ENCODE measurements at regions not wholly inside any gene's neighbourhood (a gene's known extent, or its start where the extent isn't known, plus 50 kb on each side); places are given as distances from the start of the nearest gene placed in this dataset.

DNA sequence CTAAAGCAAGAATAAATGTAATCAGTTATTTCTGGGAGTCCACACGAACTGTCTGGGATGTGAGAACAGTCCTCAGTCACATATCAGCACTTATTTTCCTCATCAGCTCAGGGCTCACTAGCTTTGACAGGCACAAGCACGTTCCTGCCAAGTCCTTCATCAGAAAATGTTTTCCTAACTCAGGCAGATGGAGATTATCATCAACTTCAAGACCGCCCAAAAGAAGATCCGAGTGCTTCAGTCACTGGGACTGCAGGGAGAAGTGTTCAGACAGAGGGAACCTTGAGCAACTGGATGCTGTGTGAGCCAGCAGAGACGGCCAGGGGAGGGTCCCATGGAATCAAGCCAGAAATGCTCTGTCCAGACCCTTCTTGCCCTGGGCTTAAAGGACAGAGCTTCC, 189.4 kb downstream of the NXNL2 start:
- ChIA-PET CTCF (no interaction called here), POLR2A (no interaction called here)
- Histone ChIP-seq H3K27ac (ENCODE audit: low read length in 2 of 2) (no peak overlapping the region), H4K20me1 (ENCODE audit: control insufficient read depth, insufficient read depth, low read length, poor library complexity, severe bottlenecking) (no peaks in the 10 kb centered on the region), H3K27me3 (replicated peaks in 1 of 4; ENCODE audit: control extremely low read depth in 1 of 4, control insufficient read depth in 3 of 4, insufficient read depth in 4 of 4, low read length in 3 of 4) (peaks cover 0 to 4% (median 0%) of the 10 kb centered on the region in 4 experiments), H3K79me2 (ENCODE audit: control insufficient read depth, insufficient read depth, low read length) (no peaks in the 10 kb centered on the region), H3K4me2 (replicated peaks; ENCODE audit: low read depth, low read length, poor library complexity, severe bottlenecking) (no peak overlapping the region), H3K9ac (ENCODE audit: low read length) (no peak overlapping the region), H3K4me1 (ENCODE audit: control insufficient read depth in 2 of 2, insufficient read depth in 2 of 2, low read length in 2 of 2) (no peaks in the 10 kb centered on the region), H3K36me3 (replicated peaks in 1 of 2; ENCODE audit: control extremely low read depth in 1 of 2, control insufficient read depth in 1 of 2, extremely low read depth in 1 of 2, insufficient read depth in 2 of 2, low read length in 1 of 2) (no peaks in the 10 kb centered on the region), H3K9me3 (ENCODE audit: control extremely low read depth in 1 of 3, control insufficient read depth in 2 of 3, insufficient read depth in 1 of 3, low read length in 2 of 3) (no peaks in the 10 kb centered on the region), H2AFZ (ENCODE audit: insufficient read depth, low read depth, low read length, poor library complexity, severe bottlenecking) (no peak overlapping the region), H3K4me3 (ENCODE audit: control extremely low read depth in 1 of 5, extremely low read depth in 1 of 5, insufficient read depth in 1 of 5, low read depth in 2 of 5, low read length in 4 of 5) (no peak overlapping the region)
- Mint-ChIP-seq H3K4me1 (no peaks in the 10 kb centered on the region), H3K9me3 (ENCODE audit: insufficient read depth) (no peaks in the 10 kb centered on the region), H3K27me3 (peaks cover 6% of the 10 kb centered on the region), H3K27ac (no peak overlapping the region), H3K4me3 (no peak overlapping the region)
- no peak for TF ChIP-seq EZH2 (IDR thresholded peaks at IDR 0.05; ENCODE audit: borderline replicate concordance, insufficient read depth, low read depth, low read length, poor library complexity, severe bottlenecking)
- TF ChIP-seq, protein P1, sequence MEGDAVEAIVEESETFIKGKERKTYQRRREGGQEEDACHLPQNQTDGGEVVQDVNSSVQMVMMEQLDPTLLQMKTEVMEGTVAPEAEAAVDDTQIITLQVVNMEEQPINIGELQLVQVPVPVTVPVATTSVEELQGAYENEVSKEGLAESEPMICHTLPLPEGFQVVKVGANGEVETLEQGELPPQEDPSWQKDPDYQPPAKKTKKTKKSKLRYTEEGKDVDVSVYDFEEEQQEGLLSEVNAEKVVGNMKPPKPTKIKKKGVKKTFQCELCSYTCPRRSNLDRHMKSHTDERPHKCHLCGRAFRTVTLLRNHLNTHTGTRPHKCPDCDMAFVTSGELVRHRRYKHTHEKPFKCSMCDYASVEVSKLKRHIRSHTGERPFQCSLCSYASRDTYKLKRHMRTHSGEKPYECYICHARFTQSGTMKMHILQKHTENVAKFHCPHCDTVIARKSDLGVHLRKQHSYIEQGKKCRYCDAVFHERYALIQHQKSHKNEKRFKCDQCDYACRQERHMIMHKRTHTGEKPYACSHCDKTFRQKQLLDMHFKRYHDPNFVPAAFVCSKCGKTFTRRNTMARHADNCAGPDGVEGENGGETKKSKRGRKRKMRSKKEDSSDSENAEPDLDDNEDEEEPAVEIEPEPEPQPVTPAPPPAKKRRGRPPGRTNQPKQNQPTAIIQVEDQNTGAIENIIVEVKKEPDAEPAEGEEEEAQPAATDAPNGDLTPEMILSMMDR (IDR thresholded peaks at IDR 0.05): no peak
- WGBS (ENCODE audit: insufficient coverage): 73% methylated on average over 4 of the region's 5 CpGs
- intact Hi-C loops (cut with micrococcal nuclease): no loop called here
- no peak for ATAC-seq (ENCODE audit: low read depth)
- no peak for DNase-seq

DNA sequence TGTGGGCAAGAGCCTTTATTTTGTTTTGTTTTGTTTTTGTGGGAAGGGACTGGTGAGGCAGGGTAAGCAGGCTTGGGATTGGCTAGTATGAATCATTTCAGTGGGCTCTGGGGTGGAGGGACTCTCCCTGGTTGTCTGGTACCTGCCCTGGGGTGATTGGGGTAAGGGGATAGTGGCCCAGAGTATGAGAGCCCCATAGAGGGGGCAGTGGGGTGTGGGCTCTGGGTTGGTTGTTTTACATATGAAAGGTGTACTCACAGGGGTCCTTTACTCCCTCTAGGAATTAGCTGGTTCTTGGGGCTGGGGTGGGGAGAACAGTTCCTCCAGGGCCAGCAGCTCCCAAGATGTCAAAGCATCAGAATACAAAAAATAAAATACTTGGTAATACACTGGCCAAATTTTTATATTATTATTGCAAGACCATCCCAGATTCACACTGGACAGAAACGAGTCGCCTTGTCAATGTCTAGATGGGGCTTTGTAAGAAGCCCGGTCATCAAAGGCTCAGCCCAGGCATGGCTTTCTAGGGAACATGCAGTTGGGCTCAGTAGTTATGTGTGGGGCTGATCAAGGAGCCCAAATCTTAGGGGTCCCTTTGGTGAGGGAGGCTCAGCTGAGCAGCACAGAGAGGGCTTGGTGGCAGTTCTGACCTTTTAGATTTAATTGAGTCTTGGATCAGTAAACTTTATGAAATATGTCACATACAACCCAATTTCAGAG, 190.5 kb downstream of the NXNL2 start:
- H3K9me3 ChIP-seq (ENCODE audit: control extremely low read depth in 1 of 3, control insufficient read depth in 2 of 3, insufficient read depth in 1 of 3, low read length in 2 of 3): no peaks in the 10 kb centered on the region
- H3K27me3 ChIP-seq (replicated peaks in 1 of 4; ENCODE audit: control extremely low read depth in 1 of 4, control insufficient read depth in 3 of 4, insufficient read depth in 4 of 4, low read length in 3 of 4): peaks cover 0 to under 1% (median 0%) of the 10 kb centered on the region in 4 experiments
- DNase-seq (no peak), ATAC-seq (ENCODE audit: low read depth) (no peak)
- Mint-ChIP-seq H3K27ac (no peak overlapping the region), H3K27me3 (peaks cover 3% of the 10 kb centered on the region), H3K4me1 (no peaks in the 10 kb centered on the region), H3K9me3 (ENCODE audit: insufficient read depth) (peaks cover 2% of the 10 kb centered on the region), H3K4me3 (no peak overlapping the region)
- no peak overlapping the region for H3K4me2 ChIP-seq (replicated peaks; ENCODE audit: low read depth, low read length, poor library complexity, severe bottlenecking)
- H3K79me2 ChIP-seq (ENCODE audit: control insufficient read depth, insufficient read depth, low read length): no peaks in the 10 kb centered on the region
- WGBS (ENCODE audit: insufficient coverage): 92% methylated on average over 3 of the region's 3 CpGs
- H4K20me1 ChIP-seq (ENCODE audit: control insufficient read depth, insufficient read depth, low read length, poor library complexity, severe bottlenecking): no peaks in the 10 kb centered on the region
- H2AFZ ChIP-seq (ENCODE audit: insufficient read depth, low read depth, low read length, poor library complexity, severe bottlenecking): no peak overlapping the region
- intact Hi-C loops (cut with micrococcal nuclease): no loop called here
- POLR2A ChIA-PET: no interaction called here
- no peaks in the 10 kb centered on the region for H3K4me1 ChIP-seq (ENCODE audit: control insufficient read depth in 2 of 2, insufficient read depth in 2 of 2, low read length in 2 of 2)
- H3K36me3 ChIP-seq (replicated peaks in 1 of 2; ENCODE audit: control extremely low read depth in 1 of 2, control insufficient read depth in 1 of 2, extremely low read depth in 1 of 2, insufficient read depth in 2 of 2, low read length in 1 of 2): no peaks in the 10 kb centered on the region
- CTCF ChIA-PET: no interaction called here
- TF ChIP-seq, protein P1 (IDR thresholded peaks at IDR 0.05): no peak
- no peak for TF ChIP-seq EZH2 (IDR thresholded peaks at IDR 0.05; ENCODE audit: borderline replicate concordance, insufficient read depth, low read depth, low read length, poor library complexity, severe bottlenecking)
- no peak overlapping the region for H3K9ac ChIP-seq (ENCODE audit: low read length)
- H3K27ac ChIP-seq (ENCODE audit: low read length in 2 of 2): no peak overlapping the region
- H3K4me3 ChIP-seq (ENCODE audit: control extremely low read depth in 1 of 5, extremely low read depth in 1 of 5, insufficient read depth in 1 of 5, low read depth in 2 of 5, low read length in 4 of 5): no peak overlapping the region

Data from B cell (primary cell).